T-helper 1 cell treated with Interleukin-12 subunit alpha and Interleukin-12 subunit beta and Interleukin-4 antibody, amounts not matched to agents 30 ng/mL and 1 ng/mL, for 36 hours (primary cell): ENCODE measurements at regions not wholly inside any gene's neighbourhood (a gene's known extent, or its start where the extent isn't known, plus 50 kb on each side); places are given as distances from the start of the nearest gene placed in this dataset.
"Not testable (repeated sequence)": the region's sequence is repeated elsewhere in the genome, so short reads cannot be mapped to it uniquely, and the experiment has no call there.

Source experiments
- intact Hi-C: fragments of 100-400 bp; cut with micrococcal nuclease; formaldehyde crosslinking; loops from one replicate; pipeline ENCODE4 v1.15.1; 2024

DNA sequence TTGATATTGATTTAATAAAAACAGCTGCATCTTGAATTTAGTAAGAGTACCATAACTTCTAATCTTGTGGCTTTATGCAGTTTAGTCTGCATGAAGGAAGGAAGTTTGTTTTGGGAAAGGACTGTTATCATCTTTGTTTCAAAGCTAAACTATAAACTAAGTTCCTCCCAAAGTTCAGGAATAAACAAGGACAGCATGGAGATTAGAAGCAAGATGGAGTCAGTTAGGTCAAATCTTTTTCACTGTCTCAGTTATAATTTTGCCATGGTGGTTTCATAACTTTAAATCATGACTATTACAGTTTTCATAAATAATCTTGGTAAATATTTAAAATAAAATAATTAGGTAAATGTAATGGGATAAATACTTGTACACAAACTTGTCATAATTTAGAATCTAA lies 189.9 kb upstream of the ETV3 start:
- intact Hi-C loops = not testable (repeated sequence)

DNA sequence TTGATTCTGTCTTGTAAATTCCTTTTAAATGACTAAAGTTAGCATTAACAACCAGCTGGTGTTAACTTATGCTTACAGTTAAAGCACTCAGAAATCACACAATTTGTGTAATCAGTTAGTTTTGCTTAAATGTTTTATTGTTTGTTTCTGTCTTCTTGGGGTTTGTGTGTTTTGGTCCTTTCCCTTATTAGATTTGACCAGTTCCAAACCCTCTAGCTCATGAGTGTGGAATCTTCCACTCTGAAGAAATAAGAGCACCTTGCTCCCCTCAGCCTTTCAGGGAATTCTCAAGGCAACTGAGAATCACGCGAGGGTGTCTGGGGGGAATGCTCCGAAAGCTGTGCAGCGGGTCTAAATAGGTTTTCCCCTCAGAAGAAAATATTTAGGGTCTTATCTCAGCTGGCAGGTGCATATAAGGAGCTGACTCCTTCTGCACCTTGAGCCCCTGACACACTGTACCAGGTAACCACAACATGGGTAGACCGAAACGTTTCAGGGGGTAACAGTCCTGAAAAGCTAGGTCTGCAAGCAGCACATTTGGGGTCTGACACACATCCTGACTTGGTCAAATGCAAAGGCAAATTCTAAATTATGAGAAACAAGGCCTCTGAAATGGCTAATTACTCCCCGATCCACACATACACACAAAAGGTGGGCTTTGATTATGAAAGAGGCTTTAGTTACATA lies 188.1 kb upstream of the ETV3 start:
- intact Hi-C loops = no loop called here

DNA sequence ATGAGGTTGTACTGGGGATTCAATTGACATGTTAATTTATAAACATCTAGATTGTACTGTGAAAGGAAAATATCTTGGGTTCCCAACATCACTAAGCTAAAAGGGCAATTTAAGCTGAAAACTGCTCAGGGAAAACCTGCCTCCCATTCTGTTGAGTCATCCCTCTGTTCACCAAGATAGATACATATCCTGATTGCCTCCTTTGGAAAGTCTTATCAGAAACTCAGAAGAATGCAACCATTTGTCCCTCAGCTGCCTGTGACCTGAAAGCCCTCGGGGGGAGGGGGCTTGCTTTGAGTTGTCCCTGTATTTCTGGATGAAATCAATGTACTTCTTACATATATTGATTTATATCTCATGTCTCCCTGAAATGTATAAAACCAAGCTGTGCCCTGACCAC lies 187.0 kb upstream of the ETV3 start:
- intact Hi-C loops = no loop called here

DNA sequence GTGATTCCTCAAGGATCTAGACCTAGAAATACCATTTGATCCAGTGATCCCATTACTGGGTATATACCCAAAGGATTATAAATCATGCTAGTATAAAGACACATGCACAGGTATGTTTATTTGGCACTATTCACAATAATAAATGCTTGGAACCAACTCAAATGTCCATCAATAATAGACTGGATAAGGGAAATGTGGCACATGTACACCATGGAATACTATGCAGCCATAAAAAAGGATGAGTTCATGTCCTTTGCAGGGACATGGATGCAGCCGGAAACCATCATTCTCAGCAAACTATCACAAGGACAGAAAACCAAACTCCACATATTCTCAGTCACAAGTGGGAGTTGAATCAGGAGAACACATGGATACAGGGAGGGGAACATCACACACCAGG lies 183.8 kb upstream of the ETV3 start:
- intact Hi-C loops = not testable (repeated sequence)

DNA sequence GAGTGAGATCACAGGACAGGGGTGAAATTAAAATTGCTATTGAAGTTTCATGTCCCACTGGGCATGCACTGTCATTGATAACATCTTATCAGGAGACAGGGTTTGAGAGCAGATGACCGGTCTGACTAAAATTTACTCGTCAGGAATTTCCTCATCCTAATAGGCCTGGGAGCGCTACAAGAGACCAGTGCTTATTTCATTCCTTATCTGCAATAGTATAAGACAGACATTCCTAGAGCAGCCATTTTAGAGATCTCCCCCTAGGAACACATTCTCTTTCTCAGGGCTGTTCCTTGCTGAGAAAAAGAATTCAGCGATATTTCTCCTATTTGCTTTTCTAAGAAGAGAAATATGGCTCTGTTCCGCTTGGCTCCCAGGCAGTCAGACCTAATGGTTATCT lies 181.4 kb upstream of the ETV3 start:
- intact Hi-C loops = no loop called here

DNA sequence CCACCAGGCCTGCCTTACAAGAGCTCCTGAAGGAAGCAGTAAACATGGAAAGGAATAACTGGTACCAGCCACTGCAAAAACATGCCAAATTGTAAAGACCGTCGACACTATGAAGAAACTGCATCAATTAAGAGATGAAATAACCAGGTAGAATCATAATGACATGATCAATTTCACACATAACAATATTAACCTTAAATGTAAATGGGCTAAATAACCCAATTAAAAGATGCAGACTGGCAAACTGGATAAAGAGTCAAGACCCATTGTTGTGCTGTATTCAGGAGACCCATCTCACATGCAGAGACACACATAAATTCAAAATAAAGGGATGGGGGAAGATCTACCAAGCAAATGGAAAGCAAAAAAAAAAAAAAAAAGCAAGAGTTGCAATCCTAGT lies 179.0 kb upstream of the ETV3 start:
- intact Hi-C loops = not testable (repeated sequence)

DNA sequence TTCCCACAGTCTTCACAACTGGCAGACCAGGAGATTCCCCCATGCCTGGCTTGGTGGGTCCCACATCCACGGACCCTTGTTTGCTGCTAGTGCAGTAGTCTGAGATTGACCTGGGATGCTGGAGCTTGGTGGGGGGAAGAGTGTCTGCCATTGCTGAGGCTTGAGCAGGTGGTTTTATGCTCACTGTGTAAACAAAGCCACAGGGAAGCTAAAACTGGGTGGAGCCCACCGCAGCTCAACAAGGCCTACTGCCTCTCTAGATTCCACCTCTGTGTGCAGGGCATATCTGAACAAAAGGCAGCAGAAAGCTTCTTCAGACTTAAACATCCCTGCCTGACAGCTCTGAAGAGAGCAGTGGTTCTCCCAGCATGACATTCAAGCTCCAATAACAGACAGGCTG lies 177.3 kb upstream of the ETV3 start:
- intact Hi-C loops = no loop called here

DNA sequence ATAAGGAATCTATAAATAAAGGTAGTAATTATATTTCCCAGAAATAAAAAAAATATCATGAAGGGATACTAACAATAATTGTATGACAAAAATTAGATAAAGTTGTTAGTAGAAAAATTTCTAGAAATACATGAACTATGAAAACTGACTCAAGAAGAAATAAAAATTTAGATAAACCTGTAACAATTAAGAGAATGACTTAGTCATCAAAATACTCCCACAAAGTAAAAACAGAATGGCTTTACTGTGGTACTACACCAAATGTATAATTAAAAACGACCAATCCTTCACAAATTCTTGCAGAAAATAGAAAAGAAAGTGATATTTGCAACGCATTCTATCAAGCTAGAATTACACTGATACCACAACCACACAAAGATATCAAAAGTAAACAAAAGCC lies 176.2 kb upstream of the ETV3 start:
- intact Hi-C loops = no loop called here

DNA sequence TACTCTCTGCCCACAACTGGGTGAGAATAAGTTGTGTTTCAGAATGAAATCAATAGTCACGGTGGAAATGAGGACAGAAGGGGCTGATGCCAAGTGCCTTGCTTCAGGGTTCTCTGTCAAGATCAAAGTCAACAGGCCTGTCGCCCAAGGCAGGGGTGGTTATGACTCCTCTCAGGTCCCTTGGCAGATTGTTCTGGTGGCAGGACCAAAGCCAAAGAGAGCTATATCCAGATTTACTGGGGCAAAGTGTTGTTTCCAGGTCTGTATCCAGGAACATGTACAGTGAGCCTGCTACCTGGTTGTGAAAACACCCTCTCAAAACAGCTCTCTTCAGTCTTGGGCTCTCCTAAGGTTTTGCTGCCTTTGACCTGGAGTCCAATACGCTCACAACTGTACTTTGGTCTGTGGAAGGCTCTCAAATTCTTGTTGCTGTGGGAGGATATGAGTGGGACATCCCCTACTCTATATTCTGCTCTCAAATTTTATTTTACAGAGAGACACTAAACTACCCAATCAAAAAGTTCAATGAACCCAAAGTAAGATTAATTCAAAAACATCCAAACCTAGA lies 175.1 kb upstream of the ETV3 start:
- intact Hi-C loops = no loop called here

DNA sequence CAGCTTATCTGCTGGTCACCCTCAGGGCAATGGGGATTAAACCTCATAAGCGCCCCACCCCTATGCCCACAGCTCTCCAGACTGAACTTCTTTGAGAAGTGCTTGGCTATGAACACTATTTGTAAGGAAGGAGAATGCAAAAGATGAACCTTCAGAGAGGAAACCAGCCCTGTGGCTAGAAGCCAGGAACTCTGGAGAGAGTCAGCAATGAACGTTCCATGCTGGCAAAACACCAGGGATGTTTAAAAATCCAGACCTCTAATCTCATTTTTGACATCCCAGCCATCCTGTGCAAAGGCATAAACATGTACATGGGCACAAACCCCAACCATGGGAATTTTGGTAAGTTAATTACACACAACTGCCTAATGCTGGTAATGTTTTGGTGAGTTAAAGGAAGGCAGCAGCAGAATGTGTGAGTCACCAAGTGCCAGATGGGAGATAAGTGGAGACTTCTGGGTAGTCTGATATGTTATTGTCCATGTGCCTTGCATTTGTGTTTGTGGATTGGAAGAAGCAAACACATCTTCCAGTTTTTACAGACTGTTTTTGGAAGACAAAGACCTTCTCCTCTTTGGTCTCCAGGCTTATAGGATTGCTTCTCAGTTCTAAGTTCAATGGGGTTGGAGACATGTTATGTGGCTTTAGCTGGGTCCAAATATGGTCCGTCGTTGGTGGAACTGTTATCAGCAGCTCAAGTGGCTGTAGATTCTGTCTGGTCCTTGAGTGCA lies 174.1 kb upstream of the ETV3 start:
- intact Hi-C loops = no loop called here

DNA sequence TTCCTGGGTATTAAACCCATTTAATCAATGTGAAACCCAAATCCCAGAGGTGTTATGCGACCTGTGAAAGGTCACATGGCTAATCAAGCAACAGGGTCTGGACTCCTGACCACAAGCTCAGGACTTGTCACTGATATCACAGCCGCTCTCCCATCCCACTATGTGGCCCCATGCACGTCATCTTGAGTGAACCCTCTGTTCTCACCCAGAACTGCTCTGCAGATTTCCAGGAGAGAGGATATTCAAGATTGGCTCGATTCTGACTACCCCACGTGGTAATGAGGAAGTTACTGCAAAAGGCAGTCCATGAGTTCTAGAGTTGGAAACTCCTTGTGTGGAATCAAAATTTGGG lies 173.5 kb upstream of the ETV3 start:
- intact Hi-C loops = no loop called here

DNA sequence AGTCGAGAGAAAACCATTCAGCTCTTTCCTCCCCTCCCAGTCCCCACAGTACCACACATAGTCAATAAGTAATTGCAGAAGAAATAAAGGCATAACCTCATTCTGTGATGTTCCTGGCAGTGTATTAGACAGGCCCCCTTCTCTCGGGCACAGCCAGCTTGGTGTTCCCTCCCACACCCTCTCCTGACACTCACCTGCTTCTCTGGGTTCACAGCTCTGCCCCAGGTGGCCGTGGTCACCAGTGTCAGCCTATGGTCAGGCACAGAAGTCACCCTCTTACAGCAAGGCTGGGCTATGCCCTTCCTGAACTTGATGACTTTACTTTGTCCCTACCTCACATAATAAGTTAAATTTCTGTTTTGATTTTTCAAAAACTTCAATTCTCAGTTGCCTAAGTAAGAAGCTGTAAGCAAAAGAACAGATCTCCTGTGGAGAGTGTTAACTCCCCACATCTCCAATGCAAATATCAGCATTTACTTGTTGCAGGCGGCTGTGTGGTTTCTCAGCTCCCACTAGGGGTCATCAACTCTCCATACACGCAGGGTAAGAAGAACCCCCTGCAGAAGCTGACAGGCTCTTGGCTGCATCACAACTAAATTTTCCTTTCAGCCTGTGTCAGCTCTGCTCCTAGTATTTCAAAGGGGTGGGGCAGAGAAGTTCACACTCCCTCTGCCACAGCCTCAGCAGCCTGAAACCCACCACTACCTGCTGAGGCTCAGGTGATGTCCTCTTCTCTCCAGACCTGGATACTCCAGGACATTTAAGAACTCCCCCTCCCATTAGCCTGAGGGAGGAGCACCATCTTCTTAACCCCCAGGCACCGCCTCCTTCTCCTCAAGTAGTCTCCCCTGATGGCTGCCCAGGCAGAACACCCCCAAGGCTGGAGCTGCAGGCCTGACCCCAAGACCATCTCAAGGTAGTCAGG lies 172.9 kb upstream of the ETV3 start:
- intact Hi-C loops = not testable (repeated sequence)

DNA sequence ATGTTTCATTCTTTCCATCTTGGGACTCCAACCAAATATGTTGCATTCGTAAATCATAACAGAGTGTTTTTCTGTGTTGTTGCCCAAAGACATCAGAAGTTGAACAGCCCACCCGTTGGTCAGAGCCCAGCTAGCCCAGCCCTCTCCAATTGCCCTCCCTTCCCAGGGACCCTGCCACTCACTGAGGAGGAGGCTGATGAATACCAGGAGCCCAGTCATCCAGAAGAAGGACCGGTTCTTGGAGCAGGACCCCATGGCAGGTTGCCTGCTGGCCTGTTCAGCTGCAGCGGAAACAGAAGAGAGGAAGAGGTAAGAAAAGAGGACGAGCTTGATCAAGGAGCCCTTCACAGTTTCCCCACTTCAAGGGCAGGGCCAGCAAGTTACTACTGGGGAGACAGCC lies 172.2 kb upstream of the ETV3 start:
- intact Hi-C loops = no loop called here

DNA sequence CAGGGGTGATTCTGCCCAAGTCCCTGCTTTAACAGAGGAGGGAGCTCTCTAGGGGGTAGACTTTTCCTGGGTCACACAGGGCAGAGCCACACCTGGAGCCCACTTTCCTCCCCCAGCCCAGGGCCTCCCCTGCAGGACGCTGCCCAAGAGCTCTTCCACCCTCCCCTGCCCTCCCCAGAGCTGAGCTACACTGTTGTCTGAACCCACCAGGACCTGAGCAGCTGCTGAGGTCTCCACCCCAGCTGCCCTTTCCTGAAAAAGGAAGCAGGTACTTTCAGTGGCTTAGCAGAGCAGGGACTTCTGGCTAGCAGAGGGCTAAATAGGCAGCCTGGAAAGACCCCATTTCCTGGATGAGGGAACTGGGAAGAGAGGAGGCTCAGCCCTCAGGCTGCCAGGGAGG lies 169.3 kb upstream of the ETV3 start:
- intact Hi-C loops = no loop called here

DNA sequence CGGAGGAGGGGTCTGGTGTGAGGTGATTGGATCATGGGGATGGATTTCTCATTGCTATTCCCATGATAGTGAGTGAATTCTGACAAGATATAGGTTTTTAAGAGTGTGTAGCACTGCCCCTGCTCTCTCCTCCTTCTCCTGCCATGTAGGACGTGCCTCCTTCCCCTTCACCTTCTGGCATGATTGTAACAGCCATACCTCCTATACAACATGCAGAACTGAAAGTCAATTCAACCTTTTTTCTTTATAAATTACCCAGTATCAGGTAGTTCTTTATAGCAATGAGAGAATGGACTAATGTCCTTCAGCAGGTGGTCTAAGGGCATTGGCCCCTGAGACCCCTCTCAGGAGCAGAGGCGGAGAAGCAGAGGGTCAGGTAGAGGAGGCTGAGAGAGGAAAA lies 168.7 kb upstream of the ETV3 start:
- intact Hi-C loops = no loop called here

DNA sequence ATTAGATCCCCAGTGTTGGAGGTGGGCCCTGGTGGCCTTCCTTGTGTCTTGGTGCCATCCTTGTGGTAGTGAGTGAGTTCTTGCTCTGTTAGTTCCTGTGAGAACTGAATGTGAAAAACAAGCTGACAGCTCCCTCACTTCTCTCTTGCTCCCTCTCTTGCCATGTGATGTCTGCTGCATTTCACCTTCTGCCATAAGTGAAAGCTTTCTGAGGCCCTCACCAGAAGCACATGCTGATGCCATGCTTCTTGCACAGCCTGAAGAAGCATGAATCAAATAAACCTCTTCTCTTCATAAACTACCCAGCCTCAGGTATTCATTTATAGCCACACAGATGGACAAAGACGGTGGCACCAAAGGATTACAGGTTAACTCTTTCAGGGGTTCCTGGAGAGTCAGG lies 166.1 kb upstream of the ETV3 start:
- intact Hi-C loops = no loop called here

DNA sequence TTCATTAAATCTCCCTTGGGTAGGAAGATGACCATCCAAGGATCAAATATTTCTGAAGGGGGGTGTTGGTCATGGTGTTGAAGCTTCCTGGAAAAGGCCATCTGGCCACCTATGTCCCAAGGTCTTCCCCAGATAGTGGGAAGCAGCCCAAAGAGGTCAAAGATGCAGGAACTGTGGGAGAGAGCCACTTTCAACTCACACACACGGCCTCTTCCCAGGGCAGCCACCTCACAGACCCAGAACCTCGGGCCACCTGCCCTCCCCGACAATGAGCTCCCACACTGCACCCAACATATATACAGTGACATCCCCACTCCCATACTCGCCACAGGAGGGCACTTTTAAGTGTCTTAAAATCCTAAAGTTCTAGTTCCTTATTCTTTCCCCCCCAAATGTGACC lies 164.5 kb upstream of the ETV3 start:
- intact Hi-C loops = no loop called here

DNA sequence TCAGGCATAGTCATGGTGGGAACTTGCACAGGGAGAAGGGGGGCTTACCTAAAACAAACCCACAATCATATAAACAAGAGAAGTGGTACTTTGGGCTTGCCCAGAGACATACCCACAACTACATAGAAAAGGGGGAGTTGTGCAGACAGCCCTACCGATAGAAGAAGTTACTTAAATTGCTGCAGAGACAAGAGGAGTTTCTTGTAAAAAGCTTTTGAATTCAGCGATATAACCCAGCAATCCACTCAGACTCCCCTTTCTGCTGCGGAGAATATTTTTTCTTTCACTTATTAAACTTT lies 164.0 kb upstream of the ETV3 start:
- intact Hi-C loops = no loop called here

DNA sequence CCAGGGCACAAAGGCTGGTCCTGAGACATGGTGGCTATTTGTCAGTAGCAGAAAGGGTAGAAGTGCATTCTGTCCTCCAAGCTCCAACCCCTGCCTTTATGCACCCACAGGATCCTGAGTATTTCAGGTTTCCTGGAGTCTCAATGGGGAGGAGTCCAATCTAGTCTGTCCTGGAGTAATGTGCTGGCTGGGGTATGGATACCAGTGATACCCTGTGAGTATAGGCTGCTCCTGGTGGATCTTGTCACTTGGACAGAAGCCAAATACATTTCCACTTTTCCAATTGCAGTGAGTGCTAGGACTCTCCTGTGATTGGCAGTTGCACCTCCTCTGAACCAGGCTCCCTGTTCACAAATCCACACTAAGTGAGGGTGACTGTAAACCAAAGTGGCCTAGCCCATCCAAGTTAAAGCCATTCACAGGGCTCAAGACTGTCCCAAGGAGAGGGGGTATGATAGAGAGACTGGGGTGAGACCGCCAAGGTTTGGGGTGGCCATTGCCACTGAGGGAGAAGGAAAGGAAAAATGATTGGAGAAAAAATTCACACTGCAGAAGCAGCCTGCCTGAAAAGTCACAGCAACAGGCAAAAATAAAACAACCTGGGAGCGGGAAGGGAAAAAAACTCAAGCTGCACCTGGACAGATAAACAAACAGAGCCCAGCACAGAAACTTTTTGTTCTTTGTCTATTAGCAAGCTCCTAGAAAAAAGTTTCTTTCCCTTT lies 163.4 kb upstream of the ETV3 start:
- intact Hi-C loops = no loop called here

DNA sequence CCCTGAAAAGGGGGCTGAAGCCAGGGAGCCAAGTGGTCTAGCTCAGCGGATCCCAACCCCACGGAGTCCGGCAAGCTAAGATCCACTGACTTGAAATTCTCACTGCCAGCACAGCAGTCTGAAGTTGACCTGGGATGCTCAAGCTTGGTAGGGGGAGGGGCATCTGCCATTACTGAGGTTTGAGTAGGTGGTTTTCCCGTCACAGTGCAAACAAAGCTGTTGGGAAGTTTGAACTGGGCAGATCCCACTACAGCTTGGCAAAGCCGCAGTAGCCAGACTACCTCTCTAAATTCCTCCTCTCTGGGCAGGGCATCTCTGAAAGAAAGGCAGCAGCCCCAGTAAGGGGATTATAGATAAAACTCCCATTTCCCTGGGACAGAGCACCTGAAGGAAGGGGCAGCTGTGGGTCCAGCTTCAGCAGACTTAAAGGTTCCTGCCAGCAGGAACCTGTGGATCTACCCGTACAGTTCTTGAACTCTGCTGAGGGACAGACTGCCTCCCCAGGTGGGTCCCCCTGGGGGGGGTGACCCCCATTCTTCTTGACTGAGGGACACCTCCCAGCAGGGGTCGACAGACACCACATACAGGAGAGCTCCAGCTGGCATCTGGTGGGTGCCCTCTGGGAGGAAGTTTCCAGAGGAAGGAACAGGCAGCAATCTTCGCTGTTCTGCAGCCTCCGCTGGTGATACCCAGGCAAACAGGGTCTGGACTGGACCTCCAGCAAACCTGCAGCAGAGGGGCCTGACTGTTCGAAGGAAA lies 156.4 kb upstream of the ETV3 start:
- intact Hi-C loops = not testable (repeated sequence)
